B cell (primary cell): ENCODE measurements at regions not wholly inside any gene's neighbourhood (a gene's known extent, or its start where the extent isn't known, plus 50 kb on each side); places are given as distances from the start of the nearest gene placed in this dataset.

Source experiments
- EZH2 ChIP-seq: IDR thresholded peaks from 2 replicates; pipeline ENCODE4 v1.6.1; 2012; ENCODE audit warnings: borderline replicate concordance, low read depth, mild to moderate bottlenecking, moderate library complexity, low read length; ENCODE audit not compliant: insufficient read depth, poor library complexity, severe bottlenecking
- TF ChIP-seq, protein P1 (sequence below): fragments of 200-600 bp; IDR thresholded peaks from one replicate; pipeline ENCODE4 v1.8.0; 2022; ENCODE audit warnings: antibody characterized with exemption, mild to moderate bottlenecking

DNA sequence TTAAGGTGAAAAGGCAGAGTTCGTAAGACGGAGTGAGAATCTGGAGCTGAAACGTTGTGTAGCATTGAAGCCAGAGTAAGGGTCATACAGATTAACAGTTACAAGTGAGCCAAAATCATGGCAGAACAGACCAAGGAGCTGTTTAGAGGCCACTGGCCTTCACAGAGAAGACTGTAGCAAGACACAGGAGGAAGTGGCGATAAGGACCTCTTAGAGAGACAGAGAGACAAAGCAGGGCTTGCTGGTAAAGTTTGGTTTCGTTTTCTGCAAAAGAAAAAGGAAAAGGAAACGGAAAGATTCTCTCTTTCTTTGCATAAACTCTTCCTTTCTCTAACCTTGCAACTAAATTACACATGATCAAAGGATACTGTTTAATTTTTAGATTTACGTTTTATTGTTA is 83.0 kb downstream of the AASDHPPT start:
- TF ChIP-seq, protein P1, sequence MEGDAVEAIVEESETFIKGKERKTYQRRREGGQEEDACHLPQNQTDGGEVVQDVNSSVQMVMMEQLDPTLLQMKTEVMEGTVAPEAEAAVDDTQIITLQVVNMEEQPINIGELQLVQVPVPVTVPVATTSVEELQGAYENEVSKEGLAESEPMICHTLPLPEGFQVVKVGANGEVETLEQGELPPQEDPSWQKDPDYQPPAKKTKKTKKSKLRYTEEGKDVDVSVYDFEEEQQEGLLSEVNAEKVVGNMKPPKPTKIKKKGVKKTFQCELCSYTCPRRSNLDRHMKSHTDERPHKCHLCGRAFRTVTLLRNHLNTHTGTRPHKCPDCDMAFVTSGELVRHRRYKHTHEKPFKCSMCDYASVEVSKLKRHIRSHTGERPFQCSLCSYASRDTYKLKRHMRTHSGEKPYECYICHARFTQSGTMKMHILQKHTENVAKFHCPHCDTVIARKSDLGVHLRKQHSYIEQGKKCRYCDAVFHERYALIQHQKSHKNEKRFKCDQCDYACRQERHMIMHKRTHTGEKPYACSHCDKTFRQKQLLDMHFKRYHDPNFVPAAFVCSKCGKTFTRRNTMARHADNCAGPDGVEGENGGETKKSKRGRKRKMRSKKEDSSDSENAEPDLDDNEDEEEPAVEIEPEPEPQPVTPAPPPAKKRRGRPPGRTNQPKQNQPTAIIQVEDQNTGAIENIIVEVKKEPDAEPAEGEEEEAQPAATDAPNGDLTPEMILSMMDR: no peak
- TF ChIP-seq EZH2: no peak
